ENCODE measurements at regions not wholly inside any gene's neighbourhood (a gene's known extent, or its start where the extent isn't known, plus 50 kb on each side); places are given as distances from the start of the nearest gene placed in this dataset.

DNA sequence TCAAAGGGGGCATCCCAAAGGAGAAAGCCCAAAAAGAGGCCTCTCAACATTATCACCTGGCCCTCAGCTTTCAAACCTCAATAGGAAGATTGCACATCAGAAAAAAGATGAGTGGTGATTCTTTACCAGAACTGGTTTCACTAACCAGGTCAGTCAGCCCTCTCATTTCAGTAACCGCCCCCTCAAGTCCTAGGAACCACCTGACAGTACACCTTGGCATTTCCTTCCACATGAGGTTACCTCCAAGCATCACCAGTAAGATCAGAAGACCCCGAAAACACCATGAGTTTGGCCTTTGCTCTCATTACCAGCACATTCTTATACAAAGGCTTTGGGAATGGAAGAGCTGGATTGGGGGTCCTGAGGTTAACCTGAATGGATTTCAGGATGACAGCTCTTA, 200.5 kb downstream of the SUCLA2 start:
- Histone ChIP-seq H3K27me3 (ENCODE audit: control insufficient read depth in 1 of 2, insufficient read depth in 2 of 2, low read length in 2 of 2) (no peaks in the 10 kb centered on the region), H3K36me3 (ENCODE audit: control insufficient read depth in 2 of 2, insufficient read depth in 2 of 2, low read length in 1 of 2) (no peaks in the 10 kb centered on the region), H3K4me1 (ENCODE audit: control insufficient read depth in 2 of 2, insufficient read depth in 2 of 2, low read length in 1 of 2) (no peaks in the 10 kb centered on the region), H3K9me3 (ENCODE audit: control insufficient read depth in 2 of 2, insufficient read depth in 1 of 2, low read depth in 1 of 2, low read length in 1 of 2) (peaks cover 0 to 3% of the 10 kb centered on the region in 2 donors), H3K4me3 (ENCODE audit: low read depth in 1 of 2, low read length in 2 of 2) (no peak overlapping the region), H3K27ac (ENCODE audit: low read depth in 2 of 2, low read length in 1 of 2) (no peak overlapping the region)
- WGBS, 2 donors: 76 to 85% methylated on average over 2 of the region's 2 CpGs

DNA sequence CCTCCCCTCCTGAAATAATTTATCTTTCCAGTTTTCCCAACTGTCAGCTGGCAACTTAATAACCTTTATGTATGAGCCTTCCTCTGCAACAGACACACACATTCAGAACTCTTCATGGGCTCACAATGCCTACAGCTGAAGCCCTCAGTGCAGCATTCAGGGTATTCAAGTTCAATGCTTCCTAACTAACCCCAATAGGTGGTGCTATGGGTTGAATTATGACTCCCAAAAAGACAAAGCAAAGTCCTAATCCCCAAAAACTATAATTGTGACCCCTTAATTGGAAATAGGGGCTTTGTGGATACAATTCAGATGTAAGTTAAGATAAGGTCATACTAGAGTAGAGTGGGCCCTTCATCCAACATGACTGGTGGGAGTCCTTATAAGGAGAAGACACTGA, 202.2 kb downstream of the SUCLA2 start:
- Histone ChIP-seq H3K27ac (ENCODE audit: low read depth in 2 of 2, low read length in 1 of 2) (no peak overlapping the region), H3K36me3 (ENCODE audit: control insufficient read depth in 2 of 2, insufficient read depth in 2 of 2, low read length in 1 of 2) (no peaks in the 10 kb centered on the region), H3K4me3 (ENCODE audit: low read depth in 1 of 2, low read length in 2 of 2) (no peak overlapping the region), H3K4me1 (ENCODE audit: control insufficient read depth in 2 of 2, insufficient read depth in 2 of 2, low read length in 1 of 2) (no peaks in the 10 kb centered on the region), H3K27me3 (ENCODE audit: control insufficient read depth in 1 of 2, insufficient read depth in 2 of 2, low read length in 2 of 2) (no peaks in the 10 kb centered on the region), H3K9me3 (ENCODE audit: control insufficient read depth in 2 of 2, insufficient read depth in 1 of 2, low read depth in 1 of 2, low read length in 1 of 2) (peaks cover 0 to 3% of the 10 kb centered on the region in 2 donors)

- WGBS, 2 donors: 61 to 76% methylated on average over 6 of the region's 6 CpGs
- peaks cover 0 to 3% of the 10 kb centered on the region in 2 donors for H3K9me3 ChIP-seq (ENCODE audit: control insufficient read depth in 2 of 2, insufficient read depth in 1 of 2, low read depth in 1 of 2, low read length in 1 of 2)
- no peaks in the 10 kb centered on the region for H3K27me3 ChIP-seq (ENCODE audit: control insufficient read depth in 1 of 2, insufficient read depth in 2 of 2, low read length in 2 of 2)
Observed at GRCh38 chr13:47798194-47798593, 202.9 kb downstream of the SUCLA2 start.

DNA sequence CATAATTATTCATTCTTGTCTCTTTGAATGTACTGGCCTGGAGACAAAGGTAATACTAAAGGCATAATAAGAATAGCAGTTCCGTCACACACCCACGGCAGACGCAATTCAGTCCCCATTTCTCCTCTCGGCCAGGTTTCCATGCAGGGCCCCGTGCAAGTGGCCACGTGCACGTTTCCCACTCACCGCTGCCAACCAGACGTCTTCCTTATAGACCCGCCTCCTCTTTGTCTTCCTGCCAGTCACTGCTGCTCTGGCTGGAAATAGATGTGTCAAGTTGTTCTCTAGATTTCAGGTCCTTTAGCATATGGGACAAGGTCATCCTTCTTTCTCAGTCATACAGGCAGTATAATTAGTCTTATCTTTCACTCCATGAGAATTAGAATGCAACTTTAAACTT, 204.3 kb downstream of the SUCLA2 start:
- Histone ChIP-seq H3K4me3 (ENCODE audit: low read depth in 1 of 2, low read length in 2 of 2) (no peak overlapping the region), H3K27ac (ENCODE audit: low read depth in 2 of 2, low read length in 1 of 2) (no peak overlapping the region), H3K9me3 (ENCODE audit: control insufficient read depth in 2 of 2, insufficient read depth in 1 of 2, low read depth in 1 of 2, low read length in 1 of 2) (peaks cover 0 to 3% of the 10 kb centered on the region in 2 donors), H3K36me3 (ENCODE audit: control insufficient read depth in 2 of 2, insufficient read depth in 2 of 2, low read length in 1 of 2) (no peaks in the 10 kb centered on the region), H3K4me1 (ENCODE audit: control insufficient read depth in 2 of 2, insufficient read depth in 2 of 2, low read length in 1 of 2) (no peaks in the 10 kb centered on the region), H3K27me3 (ENCODE audit: control insufficient read depth in 1 of 2, insufficient read depth in 2 of 2, low read length in 2 of 2) (no peaks in the 10 kb centered on the region)
- WGBS, 2 donors: 74 to 77% methylated on average over 10 of the region's 10 CpGs

More at GRCh38 chr13:47798194-47798593, 202.9 kb downstream of the SUCLA2 start:
- no peaks in the 10 kb centered on the region for H3K4me1 ChIP-seq (ENCODE audit: control insufficient read depth in 2 of 2, insufficient read depth in 2 of 2, low read length in 1 of 2)
- H3K27ac ChIP-seq (ENCODE audit: low read depth in 2 of 2, low read length in 1 of 2): no peak overlapping the region
- H3K4me3 ChIP-seq (ENCODE audit: low read depth in 1 of 2, low read length in 2 of 2): no peak overlapping the region
- no peaks in the 10 kb centered on the region for H3K36me3 ChIP-seq (ENCODE audit: control insufficient read depth in 2 of 2, insufficient read depth in 2 of 2, low read length in 1 of 2)

DNA sequence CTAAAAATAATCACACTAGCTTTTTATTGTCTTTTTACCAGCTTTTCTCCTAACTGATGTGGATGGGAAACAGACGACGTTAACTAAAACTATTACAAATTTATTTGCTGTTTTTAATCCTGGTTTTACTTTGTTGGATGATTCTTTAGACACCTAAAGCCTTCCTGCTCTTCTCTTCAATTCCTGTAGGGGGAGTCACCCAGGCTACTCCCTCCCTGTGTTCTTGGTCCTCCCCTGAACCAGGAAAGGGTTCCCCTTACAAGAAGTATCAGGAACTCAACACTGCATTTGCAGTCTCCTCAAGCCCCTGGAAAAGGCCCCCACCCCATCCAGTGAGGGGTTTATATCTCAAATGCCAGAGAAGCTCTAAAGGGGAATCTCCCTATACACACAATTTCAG, 206.1 kb downstream of the SUCLA2 start:
- Histone ChIP-seq H3K27ac (ENCODE audit: low read depth in 2 of 2, low read length in 1 of 2) (no peak overlapping the region), H3K4me1 (ENCODE audit: control insufficient read depth in 2 of 2, insufficient read depth in 2 of 2, low read length in 1 of 2) (no peaks in the 10 kb centered on the region), H3K4me3 (ENCODE audit: low read depth in 1 of 2, low read length in 2 of 2) (no peak overlapping the region), H3K9me3 (ENCODE audit: control insufficient read depth in 2 of 2, insufficient read depth in 1 of 2, low read depth in 1 of 2, low read length in 1 of 2) (peaks cover 0 to 5% of the 10 kb centered on the region in 2 donors), H3K36me3 (ENCODE audit: control insufficient read depth in 2 of 2, insufficient read depth in 2 of 2, low read length in 1 of 2) (no peaks in the 10 kb centered on the region), H3K27me3 (ENCODE audit: control insufficient read depth in 1 of 2, insufficient read depth in 2 of 2, low read length in 2 of 2) (no peaks in the 10 kb centered on the region)
- WGBS, 2 donors: 56 to 57% methylated on average over 2 of the region's 2 CpGs

DNA sequence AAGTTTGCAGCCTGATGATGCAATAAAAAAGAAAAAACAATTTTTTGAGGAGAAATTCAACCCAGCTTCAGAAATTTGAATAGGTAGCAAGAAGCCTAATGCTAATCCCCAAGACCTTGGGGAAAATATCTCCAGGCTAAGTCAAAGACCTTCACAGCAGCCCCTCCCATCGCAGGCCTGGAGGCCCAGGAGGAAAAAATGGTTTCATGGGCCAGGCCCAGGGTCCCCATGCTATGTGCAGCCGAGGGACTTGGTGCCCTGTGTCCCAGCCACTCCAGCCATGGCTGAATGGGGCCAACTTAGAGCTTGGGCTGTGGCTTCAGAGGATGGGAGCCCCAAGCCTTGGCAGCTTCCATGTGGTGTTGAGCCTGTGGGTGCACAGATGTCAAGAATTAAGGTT, 210.3 kb downstream of the SUCLA2 start:
- Histone ChIP-seq H3K4me3 (ENCODE audit: low read depth in 1 of 2, low read length in 2 of 2) (no peak overlapping the region), H3K27me3 (ENCODE audit: control insufficient read depth in 1 of 2, insufficient read depth in 2 of 2, low read length in 2 of 2) (no peaks in the 10 kb centered on the region), H3K36me3 (ENCODE audit: control insufficient read depth in 2 of 2, insufficient read depth in 2 of 2, low read length in 1 of 2) (no peaks in the 10 kb centered on the region), H3K4me1 (ENCODE audit: control insufficient read depth in 2 of 2, insufficient read depth in 2 of 2, low read length in 1 of 2) (no peaks in the 10 kb centered on the region), H3K9me3 (ENCODE audit: control insufficient read depth in 2 of 2, insufficient read depth in 1 of 2, low read depth in 1 of 2, low read length in 1 of 2) (peaks cover 0 to 5% of the 10 kb centered on the region in 2 donors), H3K27ac (ENCODE audit: low read depth in 2 of 2, low read length in 1 of 2) (no peak overlapping the region)
- 57 to 66% methylated on average over 2 of the region's 2 CpGs for WGBS, 2 donors

- Histone ChIP-seq H3K27ac (ENCODE audit: low read depth in 2 of 2, low read length in 1 of 2) (no peak overlapping the region), H3K9me3 (ENCODE audit: control insufficient read depth in 2 of 2, insufficient read depth in 1 of 2, low read depth in 1 of 2, low read length in 1 of 2) (peaks cover 0 to 5% of the 10 kb centered on the region in 2 donors), H3K4me1 (ENCODE audit: control insufficient read depth in 2 of 2, insufficient read depth in 2 of 2, low read length in 1 of 2) (no peaks in the 10 kb centered on the region), H3K4me3 (ENCODE audit: low read depth in 1 of 2, low read length in 2 of 2) (no peak overlapping the region), H3K36me3 (ENCODE audit: control insufficient read depth in 2 of 2, insufficient read depth in 2 of 2, low read length in 1 of 2) (no peaks in the 10 kb centered on the region), H3K27me3 (ENCODE audit: control insufficient read depth in 1 of 2, insufficient read depth in 2 of 2, low read length in 2 of 2) (no peaks in the 10 kb centered on the region)
Observed at GRCh38 chr13:47788844-47789243, 212.2 kb downstream of the SUCLA2 start.

GRCh38 chr13:47774671-47774994, 226.4 kb downstream of the SUCLA2 start:
- no peaks in the 10 kb centered on the region for H3K9me3 ChIP-seq (ENCODE audit: control insufficient read depth in 2 of 2, insufficient read depth in 1 of 2, low read depth in 1 of 2, low read length in 1 of 2)
- no peaks in the 10 kb centered on the region for H3K36me3 ChIP-seq (ENCODE audit: control insufficient read depth in 2 of 2, insufficient read depth in 2 of 2, low read length in 1 of 2)

DNA sequence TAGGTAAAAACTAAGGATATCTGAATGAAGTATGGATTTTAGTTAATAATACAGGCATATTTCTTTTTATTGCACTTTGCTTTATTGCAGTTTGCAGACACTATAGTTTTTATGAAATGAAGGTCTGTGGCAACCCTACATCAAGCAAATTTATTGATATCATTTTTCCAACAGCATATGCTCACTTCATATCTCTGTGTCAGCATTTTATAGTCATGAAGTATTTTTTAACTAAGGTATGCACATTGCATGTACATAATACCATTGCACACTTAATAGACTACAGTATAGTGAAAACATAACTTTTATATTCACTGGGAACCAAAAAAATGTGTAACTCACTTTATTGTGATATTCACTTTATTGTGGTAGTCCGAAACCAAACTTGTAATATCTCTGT, 236.3 kb downstream of the SUCLA2 start:
- Histone ChIP-seq H3K27ac (ENCODE audit: low read depth in 2 of 2, low read length in 1 of 2) (no peak overlapping the region), H3K27me3 (ENCODE audit: control insufficient read depth in 1 of 2, insufficient read depth in 2 of 2, low read length in 2 of 2) (no peaks in the 10 kb centered on the region), H3K36me3 (ENCODE audit: control insufficient read depth in 2 of 2, insufficient read depth in 2 of 2, low read length in 1 of 2) (no peaks in the 10 kb centered on the region), H3K4me3 (ENCODE audit: low read depth in 1 of 2, low read length in 2 of 2) (no peak overlapping the region), H3K4me1 (ENCODE audit: control insufficient read depth in 2 of 2, insufficient read depth in 2 of 2, low read length in 1 of 2) (no peaks in the 10 kb centered on the region), H3K9me3 (ENCODE audit: control insufficient read depth in 2 of 2, insufficient read depth in 1 of 2, low read depth in 1 of 2, low read length in 1 of 2) (no peaks in the 10 kb centered on the region)
- 80 to 81% methylated on average over 1 of the region's 1 CpG for WGBS, 2 donors

More at GRCh38 chr13:47774671-47774994, 226.4 kb downstream of the SUCLA2 start:
- no peak overlapping the region for H3K27ac ChIP-seq (ENCODE audit: low read depth in 2 of 2, low read length in 1 of 2)
- no peak overlapping the region for H3K4me3 ChIP-seq (ENCODE audit: low read depth in 1 of 2, low read length in 2 of 2)
- H3K4me1 ChIP-seq (ENCODE audit: control insufficient read depth in 2 of 2, insufficient read depth in 2 of 2, low read length in 1 of 2): no peaks in the 10 kb centered on the region
- H3K27me3 ChIP-seq (ENCODE audit: control insufficient read depth in 1 of 2, insufficient read depth in 2 of 2, low read length in 2 of 2): no peaks in the 10 kb centered on the region

- 70 to 71% methylated on average over 4 of the region's 4 CpGs for WGBS, 2 donors
- H3K9me3 ChIP-seq (ENCODE audit: control insufficient read depth in 2 of 2, insufficient read depth in 1 of 2, low read depth in 1 of 2, low read length in 1 of 2): no peaks in the 10 kb centered on the region
- no peak overlapping the region for H3K4me3 ChIP-seq (ENCODE audit: low read depth in 1 of 2, low read length in 2 of 2)
- no peak overlapping the region for H3K27ac ChIP-seq (ENCODE audit: low read depth in 2 of 2, low read length in 1 of 2)
- H3K36me3 ChIP-seq (ENCODE audit: control insufficient read depth in 2 of 2, insufficient read depth in 2 of 2, low read length in 1 of 2): no peaks in the 10 kb centered on the region
- no peaks in the 10 kb centered on the region for H3K4me1 ChIP-seq (ENCODE audit: control insufficient read depth in 2 of 2, insufficient read depth in 2 of 2, low read length in 1 of 2)
- H3K27me3 ChIP-seq (ENCODE audit: control insufficient read depth in 1 of 2, insufficient read depth in 2 of 2, low read length in 2 of 2): no peaks in the 10 kb centered on the region
Observed at GRCh38 chr13:47757466-47758080, 243.5 kb downstream of the SUCLA2 start.
